Activated naive CD4-positive, alpha-beta T cell treated with anti-CD3 and anti-CD28 coated beads, Interleukin-2, amount 10 ng/mL, durations not matched to agents 7 days and 5 days (primary cell): ENCODE measurements at regions not wholly inside any gene's neighbourhood (a gene's known extent, or its start where the extent isn't known, plus 50 kb on each side); places are given as distances from the start of the nearest gene placed in this dataset.

ENCODE experiments used
- CTCF ChIA-PET: fragments of 350-600 bp; sonication (Branson Sonifier 250); formaldehyde crosslinking; loops from one replicate; lab custom pipeline; 2021; ENCODE audit warnings: antibody characterized with exemption; lab: Charles Lee
- DNase-seq: peaks from one replicate; pipeline ENCODE4 v3.0.0-alpha.2; 2020
- H3K27ac Mint-ChIP-seq: one replicate; pipeline ENCODE4 v1.8.0; 2021; ENCODE audit warnings: mild to moderate bottlenecking, moderate library complexity, mixed read lengths
- H3K27me3 Mint-ChIP-seq: one replicate; pipeline ENCODE4 v1.8.0; 2021; ENCODE audit warnings: mild to moderate bottlenecking, mixed read lengths
- H3K36me3 Mint-ChIP-seq: one replicate; pipeline ENCODE4 v1.8.0; 2021; ENCODE audit warnings: mixed read lengths
- H3K4me1 Mint-ChIP-seq: one replicate; pipeline ENCODE4 v1.8.0; 2021; ENCODE audit warnings: mixed read lengths
- H3K4me3 Mint-ChIP-seq: one replicate; pipeline ENCODE4 v1.8.0; 2021; ENCODE audit warnings: mild to moderate bottlenecking, moderate library complexity, mixed read lengths
- H3K9me3 Mint-ChIP-seq: one replicate; pipeline ENCODE4 v1.8.0; 2021; ENCODE audit warnings: mixed read lengths

- no peaks in the 10 kb centered on the region for H3K27me3 Mint-ChIP-seq
Observed at GRCh38 chr5:167643631-167644280, 647.7 kb upstream of the WWC1 start.

DNA sequence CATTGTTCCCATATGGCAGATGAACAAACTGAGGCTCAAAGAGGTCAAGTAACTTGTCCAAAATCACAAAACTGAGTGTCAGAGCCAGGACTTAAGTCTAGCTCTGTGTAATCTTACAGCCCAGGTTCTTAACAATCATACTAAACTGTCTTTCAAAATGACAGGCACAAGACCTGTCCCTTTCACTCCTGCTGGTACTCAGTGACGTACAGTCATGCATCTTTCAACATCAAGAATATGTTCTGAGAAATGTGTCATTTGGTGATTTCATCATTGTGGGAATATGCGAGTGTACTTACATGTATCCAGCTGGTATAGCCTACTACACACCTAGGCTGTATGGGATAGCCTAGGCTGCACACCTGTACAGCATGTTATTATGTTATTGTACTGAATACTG lies 646.8 kb upstream of the WWC1 start:
- Mint-ChIP-seq H3K27ac (no peak overlapping the region), H3K9me3 (peaks cover 2% of the 10 kb centered on the region), H3K4me3 (no peak overlapping the region), H3K36me3 (no peaks in the 10 kb centered on the region), H3K4me1 (no peaks in the 10 kb centered on the region), H3K27me3 (no peaks in the 10 kb centered on the region)
- no peak for DNase-seq
- CTCF ChIA-PET = no interaction called here

More at GRCh38 chr5:167643631-167644280, 647.7 kb upstream of the WWC1 start:
- Mint-ChIP-seq H3K9me3 (peaks cover 2% of the 10 kb centered on the region), H3K4me3 (no peak overlapping the region), H3K27ac (no peak overlapping the region), H3K4me1 (no peaks in the 10 kb centered on the region), H3K36me3 (no peaks in the 10 kb centered on the region)
- DNase-seq = no peak
- CTCF ChIA-PET = no interaction called here

DNA sequence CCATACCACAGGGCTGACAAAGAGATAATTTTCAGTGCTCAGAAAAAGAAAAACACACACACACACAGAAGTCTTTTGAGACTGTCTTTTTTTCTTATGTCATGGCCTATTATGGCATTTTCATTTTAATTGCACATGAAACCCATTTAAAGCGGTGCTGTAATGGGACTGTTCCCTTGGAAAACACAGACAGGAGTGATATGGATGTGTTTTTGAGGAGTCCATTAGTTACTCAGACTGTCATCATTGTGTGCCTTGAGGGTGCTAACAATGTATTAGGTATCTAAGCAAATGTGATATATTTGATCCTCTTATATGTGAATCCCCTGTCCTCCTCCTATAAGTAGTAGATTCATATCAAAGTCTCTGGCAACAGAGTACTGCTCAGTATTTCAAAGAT lies 642.0 kb upstream of the WWC1 start:
- Mint-ChIP-seq H3K4me3 (no peak overlapping the region), H3K27me3 (no peaks in the 10 kb centered on the region), H3K36me3 (no peaks in the 10 kb centered on the region), H3K9me3 (peaks cover 2% of the 10 kb centered on the region), H3K4me1 (no peaks in the 10 kb centered on the region), H3K27ac (no peak overlapping the region)
- no peak for DNase-seq
- CTCF ChIA-PET = no interaction called here

- no peaks in the 10 kb centered on the region for H3K27me3 Mint-ChIP-seq
- H3K4me3 Mint-ChIP-seq = no peak overlapping the region
- no peak for DNase-seq
- H3K9me3 Mint-ChIP-seq = no peaks in the 10 kb centered on the region
- H3K27ac Mint-ChIP-seq = no peak overlapping the region
- CTCF ChIA-PET = no interaction called here
- no peaks in the 10 kb centered on the region for H3K4me1 Mint-ChIP-seq
- no peaks in the 10 kb centered on the region for H3K36me3 Mint-ChIP-seq
Observed at GRCh38 chr5:167652690-167653089, 638.8 kb upstream of the WWC1 start.

DNA sequence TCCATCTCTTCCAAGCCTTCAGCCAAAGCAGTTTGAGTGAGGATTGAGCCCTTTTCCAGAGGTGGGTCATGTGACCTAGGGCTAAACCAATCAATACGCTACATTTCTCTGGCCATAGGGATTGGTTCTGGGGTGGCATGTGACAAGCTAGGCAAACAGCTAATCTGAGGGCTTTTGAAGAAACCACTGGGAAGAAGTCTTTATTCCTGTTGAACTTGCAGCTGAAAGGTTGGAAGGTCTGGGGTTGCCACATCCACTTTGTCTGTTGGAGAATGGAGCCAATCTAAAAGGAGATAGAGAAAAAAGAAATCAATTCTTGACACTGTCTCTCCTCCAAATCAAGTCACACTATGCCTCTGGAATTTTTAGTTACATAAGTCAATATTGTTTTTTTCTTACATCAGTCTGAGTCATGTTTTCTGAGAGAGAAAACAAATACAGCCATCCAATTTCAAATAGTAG lies 637.8 kb upstream of the WWC1 start:
- DNase-seq = no peak
- H3K4me1 Mint-ChIP-seq = no peaks in the 10 kb centered on the region
- no peaks in the 10 kb centered on the region for H3K27me3 Mint-ChIP-seq
- no peak overlapping the region for H3K27ac Mint-ChIP-seq
- H3K4me3 Mint-ChIP-seq = no peak overlapping the region
- no peaks in the 10 kb centered on the region for H3K36me3 Mint-ChIP-seq
- no peaks in the 10 kb centered on the region for H3K9me3 Mint-ChIP-seq
- CTCF ChIA-PET = no interaction called here

DNA sequence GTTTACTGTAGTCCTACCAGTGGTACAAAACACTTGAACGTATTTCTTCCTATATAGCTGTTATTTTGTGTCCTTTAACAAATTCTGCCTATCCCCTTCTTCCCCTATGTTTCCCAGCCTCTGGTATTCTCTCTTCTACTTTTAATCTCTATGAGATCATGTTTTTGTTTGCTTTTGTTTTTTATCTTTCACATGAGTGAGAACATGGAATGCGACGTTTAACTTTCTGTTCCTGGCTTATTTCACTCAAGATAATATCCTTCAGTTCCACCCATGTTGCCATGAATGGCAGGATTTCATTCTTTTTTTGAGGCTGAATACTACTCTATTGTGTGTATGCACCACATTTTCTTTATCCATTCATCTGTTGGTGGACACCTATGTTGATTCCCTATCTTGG lies 634.4 kb upstream of the WWC1 start:
- CTCF ChIA-PET = no interaction called here
- H3K4me1 Mint-ChIP-seq = no peaks in the 10 kb centered on the region

DNA sequence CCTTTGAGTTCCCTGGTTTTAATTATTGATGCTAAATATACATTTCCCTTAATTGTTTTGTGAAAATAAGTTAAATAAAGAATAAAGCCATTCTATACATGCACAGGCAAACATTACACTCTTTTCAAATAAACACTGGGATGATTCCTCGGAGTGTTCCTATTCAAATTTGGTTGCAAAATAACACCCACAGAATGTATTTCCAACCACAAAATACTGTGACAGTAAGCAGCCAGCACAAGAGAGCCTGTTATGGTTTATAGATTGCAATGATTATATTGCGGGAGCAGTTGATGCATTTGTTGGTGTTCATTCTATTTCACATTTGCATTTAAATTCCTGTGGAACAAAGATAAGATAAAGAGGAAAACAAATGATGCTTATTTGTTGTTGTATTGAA lies 632.6 kb upstream of the WWC1 start:
- Mint-ChIP-seq H3K9me3 (no peaks in the 10 kb centered on the region), H3K27ac (no peak overlapping the region), H3K4me3 (no peak overlapping the region), H3K4me1 (no peaks in the 10 kb centered on the region), H3K27me3 (no peaks in the 10 kb centered on the region), H3K36me3 (no peaks in the 10 kb centered on the region)
- CTCF ChIA-PET = no interaction called here
- no peak for DNase-seq

More for the DNA sequence above, 634.4 kb upstream of the WWC1 start:
- no peak overlapping the region for H3K4me3 Mint-ChIP-seq
- H3K9me3 Mint-ChIP-seq = no peaks in the 10 kb centered on the region
- no peak for DNase-seq
- no peak overlapping the region for H3K27ac Mint-ChIP-seq
- no peaks in the 10 kb centered on the region for H3K27me3 Mint-ChIP-seq
- no peaks in the 10 kb centered on the region for H3K36me3 Mint-ChIP-seq

DNA sequence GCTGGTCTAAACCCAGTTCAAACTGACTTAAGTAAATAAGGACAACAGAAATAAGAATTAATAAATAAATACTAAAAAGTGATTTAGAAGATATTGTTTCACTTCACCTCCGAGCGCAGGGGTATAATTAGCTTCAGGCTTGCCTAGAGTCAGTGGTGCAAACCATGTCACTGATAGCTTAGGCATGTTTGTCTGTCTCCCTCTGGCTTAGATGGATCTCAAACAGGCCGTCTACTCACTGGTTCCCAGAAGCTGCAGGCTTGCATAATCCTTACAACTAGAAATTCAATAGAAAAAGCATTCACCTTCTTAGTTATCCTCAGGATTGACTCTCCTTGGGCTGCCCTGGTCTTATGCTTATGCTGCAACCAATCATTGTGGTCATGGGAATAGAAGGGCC lies 629.8 kb upstream of the WWC1 start:
- no peak for DNase-seq
- Mint-ChIP-seq H3K4me1 (no peaks in the 10 kb centered on the region), H3K4me3 (no peak overlapping the region), H3K9me3 (no peaks in the 10 kb centered on the region), H3K27me3 (no peaks in the 10 kb centered on the region), H3K27ac (no peak overlapping the region), H3K36me3 (no peaks in the 10 kb centered on the region)
- CTCF ChIA-PET = no interaction called here

DNA sequence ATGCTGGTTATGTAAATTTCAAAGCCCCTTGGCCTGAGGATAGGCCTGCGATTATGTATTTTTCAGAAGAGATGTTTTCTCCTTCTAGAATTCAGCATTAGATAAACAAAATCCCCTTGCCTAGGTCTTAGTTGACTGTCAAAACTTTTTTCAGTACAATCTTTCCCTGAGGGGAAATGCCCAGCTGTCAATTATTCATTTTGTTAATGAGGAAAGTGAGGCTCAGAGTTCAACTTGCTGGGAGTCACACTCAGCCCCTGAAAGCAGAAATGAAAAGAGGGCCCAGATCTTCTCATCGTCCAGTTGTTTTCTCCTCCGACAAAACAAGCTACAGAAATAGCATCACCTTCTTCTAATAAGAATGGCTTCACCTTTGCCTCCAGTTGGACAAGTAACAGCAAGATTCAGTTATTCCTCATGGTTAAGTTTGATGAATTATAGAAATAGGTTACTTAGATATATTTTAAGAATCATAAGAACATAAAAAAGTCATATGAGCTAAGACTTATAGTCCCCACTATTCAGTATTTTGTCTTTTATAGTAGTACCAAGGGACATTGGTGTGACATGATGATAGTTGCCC lies 627.1 kb upstream of the WWC1 start:
- H3K27me3 Mint-ChIP-seq = no peaks in the 10 kb centered on the region
- no peak overlapping the region for H3K27ac Mint-ChIP-seq
- no peak overlapping the region for H3K4me3 Mint-ChIP-seq
- CTCF ChIA-PET = no interaction called here
- DNase-seq = no peak
- H3K4me1 Mint-ChIP-seq = no peaks in the 10 kb centered on the region
- H3K36me3 Mint-ChIP-seq = no peaks in the 10 kb centered on the region
- H3K9me3 Mint-ChIP-seq = no peaks in the 10 kb centered on the region

- Mint-ChIP-seq H3K9me3 (no peaks in the 10 kb centered on the region), H3K27me3 (no peaks in the 10 kb centered on the region), H3K36me3 (no peaks in the 10 kb centered on the region), H3K27ac (no peak overlapping the region), H3K4me1 (no peaks in the 10 kb centered on the region), H3K4me3 (no peak overlapping the region)
- DNase-seq = no peak
- CTCF ChIA-PET = no interaction called here
Observed at GRCh38 chr5:167665841-167666375, 625.5 kb upstream of the WWC1 start.

- Mint-ChIP-seq H3K27ac (no peak overlapping the region), H3K4me3 (no peak overlapping the region)
Observed at GRCh38 chr5:167671176-167671575, 620.3 kb upstream of the WWC1 start.

GRCh38 chr5:167673942-167674341 lies 617.5 kb upstream of the WWC1 start:
- no peaks in the 10 kb centered on the region for H3K36me3 Mint-ChIP-seq
- no peaks in the 10 kb centered on the region for H3K4me1 Mint-ChIP-seq
- H3K27me3 Mint-ChIP-seq = no peaks in the 10 kb centered on the region
- DNase-seq = no peak
- H3K9me3 Mint-ChIP-seq = no peaks in the 10 kb centered on the region
- H3K4me3 Mint-ChIP-seq = no peak overlapping the region
- no peak overlapping the region for H3K27ac Mint-ChIP-seq
- CTCF ChIA-PET = no interaction called here

More at GRCh38 chr5:167671176-167671575, 620.3 kb upstream of the WWC1 start:
- Mint-ChIP-seq H3K27me3 (no peaks in the 10 kb centered on the region), H3K4me1 (no peaks in the 10 kb centered on the region), H3K9me3 (no peaks in the 10 kb centered on the region), H3K36me3 (no peaks in the 10 kb centered on the region)
- CTCF ChIA-PET = no interaction called here
- DNase-seq = no peak

- no peaks in the 10 kb centered on the region for H3K9me3 Mint-ChIP-seq
- H3K4me1 Mint-ChIP-seq = no peaks in the 10 kb centered on the region
Observed at GRCh38 chr5:167678481-167678880, 613.0 kb upstream of the WWC1 start.

GRCh38 chr5:167684251-167684650 lies 607.2 kb upstream of the WWC1 start:
- H3K27ac Mint-ChIP-seq = no peak overlapping the region
- H3K4me3 Mint-ChIP-seq = no peak overlapping the region
- CTCF ChIA-PET = no interaction called here
- H3K4me1 Mint-ChIP-seq = no peaks in the 10 kb centered on the region
- H3K27me3 Mint-ChIP-seq = no peaks in the 10 kb centered on the region
- DNase-seq = no peak
- peaks cover 4% of the 10 kb centered on the region for H3K9me3 Mint-ChIP-seq
- H3K36me3 Mint-ChIP-seq = no peaks in the 10 kb centered on the region

More at GRCh38 chr5:167678481-167678880, 613.0 kb upstream of the WWC1 start:
- H3K27me3 Mint-ChIP-seq = no peaks in the 10 kb centered on the region
- H3K36me3 Mint-ChIP-seq = no peaks in the 10 kb centered on the region
- no peak overlapping the region for H3K27ac Mint-ChIP-seq
- no peak for DNase-seq
- no peak overlapping the region for H3K4me3 Mint-ChIP-seq
- CTCF ChIA-PET = no interaction called here
